NCI-H2196 (cell line): ENCODE measurements at regions not wholly inside any gene's neighbourhood (a gene's known extent, or its start where the extent isn't known, plus 50 kb on each side); places are given as distances from the start of the nearest gene placed in this dataset.

Experiments used
- DNase-seq: peaks from one replicate; lab custom pipeline; 2025; ENCODE audit not compliant: unreplicated experiment; lab: John Stamatoyannopoulos, UW

GRCh38 chr9:108021096-108021710, 531.6 kb upstream of the KLF4 start:
- no peak for DNase-seq

DNA sequence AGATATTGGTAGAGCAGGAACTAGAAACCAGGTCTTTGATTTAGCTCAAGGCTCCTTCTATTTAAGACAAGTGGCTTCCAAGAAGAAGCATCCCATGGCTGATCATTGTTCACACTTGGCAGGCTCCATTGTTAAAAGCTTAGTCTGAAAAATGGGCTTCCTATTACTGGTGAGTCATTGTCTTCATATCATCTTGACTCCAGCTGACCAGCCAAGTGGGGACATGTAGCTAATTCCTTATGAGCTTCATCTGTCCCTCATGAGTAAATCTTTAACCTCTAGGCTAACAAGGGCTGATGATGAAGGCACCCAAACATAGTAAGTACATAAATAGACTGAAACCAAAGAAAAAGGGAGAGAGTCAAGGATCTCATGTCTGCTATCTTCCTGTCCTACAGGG, 530.3 kb upstream of the KLF4 start:
- DNase-seq: no peak

DNA sequence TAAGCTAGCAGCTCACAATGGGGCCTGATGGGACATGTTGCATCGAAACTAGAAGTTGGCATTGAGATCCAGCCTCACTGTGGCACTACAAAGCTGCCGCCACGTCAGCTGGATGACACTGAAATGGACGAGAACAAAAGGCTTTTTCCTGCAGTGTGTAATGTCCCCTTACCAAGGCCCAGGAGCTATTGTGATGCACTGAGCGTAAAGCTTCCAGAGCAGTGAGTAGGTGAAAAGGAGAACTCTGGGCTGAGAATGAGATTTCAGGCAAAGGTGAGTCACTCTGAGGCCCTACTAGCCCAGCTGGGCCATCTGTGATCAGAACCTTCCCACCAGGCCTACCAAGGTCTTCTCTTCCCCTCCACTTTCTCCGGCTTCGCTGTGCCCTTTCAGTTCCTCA, 528.1 kb upstream of the KLF4 start:
- DNase-seq: no peak

GRCh38 chr9:108016446-108016845, 526.9 kb upstream of the KLF4 start:
- no peak for DNase-seq

- no peak for DNase-seq
Measured at GRCh38 chr9:108015690-108016089, 526.1 kb upstream of the KLF4 start.

DNA sequence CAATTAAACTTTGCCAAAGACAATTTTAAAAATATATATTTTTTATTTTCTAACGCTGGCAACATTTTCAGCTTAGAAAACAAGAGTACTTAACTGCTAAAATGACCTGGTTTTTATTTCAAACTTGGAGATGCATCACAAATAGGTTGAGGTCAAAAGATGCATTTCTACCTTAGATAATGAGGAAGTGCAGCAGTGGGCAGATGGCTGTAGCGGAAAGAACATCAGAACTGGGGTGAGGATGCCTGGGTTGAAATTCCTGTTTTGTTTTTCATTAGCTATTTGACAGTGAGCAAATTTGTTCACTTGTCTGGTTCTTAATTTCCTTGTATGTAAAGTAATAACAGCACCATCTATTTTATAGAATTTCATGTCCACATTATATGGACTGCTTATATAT, 524.8 kb upstream of the KLF4 start:
- DNase-seq: no peak

DNA sequence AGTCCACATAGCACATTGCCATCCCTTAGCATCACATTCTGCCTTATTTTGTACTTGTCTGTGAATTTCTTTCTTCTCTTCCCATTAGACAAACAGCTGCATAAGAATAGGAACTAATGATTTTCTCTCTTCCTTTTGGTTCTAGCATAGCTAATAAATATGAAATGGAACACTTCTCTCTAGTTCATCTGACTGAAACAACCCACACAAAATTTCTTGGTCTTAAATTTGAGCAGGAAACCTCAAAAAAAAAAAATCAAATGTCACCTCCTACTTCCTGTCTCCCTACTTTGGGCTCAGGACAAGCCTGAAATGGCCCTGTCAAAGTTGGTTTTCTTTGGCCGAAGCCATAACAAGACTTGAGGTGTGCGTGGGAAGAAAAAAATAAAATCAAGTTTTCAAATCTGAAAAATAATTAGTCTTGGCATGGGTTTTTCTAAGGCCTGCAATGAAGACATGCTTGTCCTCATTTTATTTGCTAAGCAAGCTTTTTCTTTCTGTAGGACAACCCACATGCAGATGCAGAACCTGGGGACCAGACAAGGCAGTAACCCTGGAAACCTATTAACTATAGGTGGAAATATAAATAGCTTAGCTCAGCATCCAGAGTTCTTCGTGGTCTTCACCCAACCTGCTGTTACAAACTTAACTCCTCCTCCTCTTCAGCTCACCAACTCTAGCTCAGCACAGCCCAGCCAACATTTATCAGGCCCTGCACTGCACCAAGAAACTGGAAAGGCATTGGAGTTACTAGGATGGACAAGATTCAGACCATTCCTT, 523.5 kb upstream of the KLF4 start:
- no peak for DNase-seq

- no peak for DNase-seq
Measured at GRCh38 chr9:108012405-108012804, 522.8 kb upstream of the KLF4 start.

DNA sequence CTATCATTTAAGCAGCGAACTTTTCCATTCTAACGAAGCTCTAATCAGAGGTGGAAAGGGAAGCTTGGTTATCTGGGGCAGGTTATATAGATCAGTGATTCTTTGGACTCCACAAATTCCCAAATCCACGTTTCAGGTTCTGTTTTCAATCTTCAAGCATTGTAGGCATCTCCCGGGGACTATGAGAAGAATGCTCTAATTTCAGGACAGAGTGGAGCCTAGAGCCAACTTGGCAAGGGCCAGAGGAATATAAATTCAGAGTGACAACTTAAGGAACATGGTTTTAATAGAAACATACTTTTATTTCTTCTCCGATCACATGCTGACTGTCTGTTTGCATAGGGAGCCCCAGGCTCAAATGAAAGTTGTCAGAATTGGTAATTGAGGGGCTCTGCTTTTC, 514.0 kb upstream of the KLF4 start:
- DNase-seq: no peak

DNA sequence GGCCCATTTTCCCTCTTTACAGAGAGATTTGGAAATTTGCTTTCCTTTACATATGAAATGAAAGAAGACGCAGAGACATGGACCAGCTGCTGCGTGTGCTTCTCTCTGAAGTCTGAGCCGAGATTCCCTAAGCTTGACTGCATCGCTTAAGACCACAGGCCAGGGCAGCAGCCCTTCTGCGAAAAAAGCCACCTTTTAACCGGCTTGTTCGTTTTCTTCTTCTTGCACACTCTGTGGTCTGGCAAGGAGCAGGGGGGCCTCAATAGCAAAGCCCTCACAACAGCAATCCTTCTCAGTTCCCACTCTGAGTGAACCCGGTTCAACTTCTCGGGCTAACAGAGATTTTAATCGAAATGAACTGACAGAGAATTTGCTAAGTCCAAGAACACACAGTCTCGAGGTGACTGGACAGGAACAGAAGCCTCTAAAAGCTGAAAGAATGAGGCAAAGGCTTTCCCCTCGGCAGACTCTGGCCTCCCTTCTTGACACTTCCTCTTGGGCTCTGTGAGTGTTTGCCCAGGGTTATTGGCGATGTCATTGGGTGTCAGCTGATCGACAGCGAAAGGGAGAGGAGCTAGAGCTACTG, 512.9 kb upstream of the KLF4 start:
- DNase-seq: no peak

DNA sequence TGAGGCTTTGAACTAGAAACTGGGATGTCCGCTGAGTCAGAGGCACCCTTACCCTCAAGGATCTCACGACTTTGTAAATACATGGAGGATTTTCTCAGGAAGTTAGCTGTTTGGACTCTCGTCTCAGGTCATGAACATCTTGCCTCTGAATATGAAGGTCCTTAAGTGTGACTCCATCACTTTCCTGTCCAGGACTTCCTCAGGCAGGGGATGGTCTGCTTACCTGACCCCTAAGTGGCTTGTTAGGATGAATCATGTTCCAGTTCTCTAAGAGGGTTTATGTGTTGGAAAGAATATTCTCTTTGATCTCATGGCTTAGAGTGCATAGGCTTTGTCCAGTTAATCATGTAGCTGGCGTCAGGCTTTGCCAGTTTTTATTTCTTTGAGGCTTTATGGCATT, 511.7 kb upstream of the KLF4 start:
- no peak for DNase-seq

DNA sequence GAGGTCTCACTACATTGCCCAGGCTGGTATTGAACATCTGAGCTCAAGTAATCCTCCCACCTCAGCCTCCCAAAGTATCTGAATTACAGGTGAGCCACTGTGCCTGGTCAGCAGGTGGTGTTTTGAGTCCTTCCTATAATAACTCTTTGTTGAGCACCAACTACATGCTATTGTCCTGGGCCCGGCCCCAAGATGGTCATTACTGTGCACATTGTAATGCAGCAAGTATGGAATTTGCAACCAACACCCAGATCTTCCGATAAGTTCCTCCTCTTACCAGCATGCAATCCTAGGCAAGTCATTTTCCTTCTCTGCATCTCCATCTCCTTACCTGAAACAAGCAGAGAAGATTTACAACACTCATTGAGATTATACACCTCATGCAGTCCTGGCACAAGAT, 510.3 kb upstream of the KLF4 start:
- no peak for DNase-seq

- DNase-seq: no peak
Measured at GRCh38 chr9:107999011-107999410, 509.4 kb upstream of the KLF4 start.

DNA sequence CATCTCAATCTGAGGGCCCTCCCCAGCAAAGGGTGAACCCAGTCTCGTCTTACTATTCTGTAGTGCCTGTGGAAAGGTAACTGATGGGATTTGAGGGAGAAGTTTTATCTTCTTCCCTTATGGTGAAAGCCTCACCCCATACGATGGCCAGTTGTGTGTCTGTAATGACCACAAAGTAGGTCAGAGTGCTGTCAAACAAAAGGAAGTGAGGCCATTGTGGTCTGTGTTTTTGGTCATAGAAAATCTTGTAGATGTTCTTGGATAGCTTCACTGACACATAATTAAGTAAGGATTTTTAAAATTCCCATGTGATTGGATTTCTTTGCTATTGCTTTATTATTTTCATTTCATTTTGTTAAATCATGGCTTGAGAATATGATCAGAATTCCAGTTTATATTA, 505.1 kb upstream of the KLF4 start:
- DNase-seq: no peak

GRCh38 chr9:107992271-107992670, 502.7 kb upstream of the KLF4 start:
- no peak for DNase-seq

DNA sequence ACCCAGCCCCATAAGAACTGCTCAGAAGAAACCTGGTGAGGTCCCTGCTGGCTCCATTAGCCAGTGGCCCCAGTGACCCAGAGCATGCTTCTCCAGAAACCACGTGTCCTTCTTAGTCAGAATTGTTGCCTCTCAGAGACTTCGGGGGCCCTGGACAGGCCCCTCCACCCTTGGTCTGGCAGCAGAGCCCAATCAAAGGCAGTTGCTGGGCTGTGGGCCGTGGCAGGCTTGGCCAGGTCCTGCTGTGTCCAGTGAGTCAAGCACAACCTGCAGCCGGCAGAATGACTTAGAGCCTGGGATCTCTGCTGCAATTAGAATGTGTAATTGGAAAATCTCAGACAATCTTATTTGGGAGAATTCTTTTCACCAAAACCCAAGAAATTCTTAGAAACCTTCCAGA, 502.0 kb upstream of the KLF4 start:
- DNase-seq: no peak

DNA sequence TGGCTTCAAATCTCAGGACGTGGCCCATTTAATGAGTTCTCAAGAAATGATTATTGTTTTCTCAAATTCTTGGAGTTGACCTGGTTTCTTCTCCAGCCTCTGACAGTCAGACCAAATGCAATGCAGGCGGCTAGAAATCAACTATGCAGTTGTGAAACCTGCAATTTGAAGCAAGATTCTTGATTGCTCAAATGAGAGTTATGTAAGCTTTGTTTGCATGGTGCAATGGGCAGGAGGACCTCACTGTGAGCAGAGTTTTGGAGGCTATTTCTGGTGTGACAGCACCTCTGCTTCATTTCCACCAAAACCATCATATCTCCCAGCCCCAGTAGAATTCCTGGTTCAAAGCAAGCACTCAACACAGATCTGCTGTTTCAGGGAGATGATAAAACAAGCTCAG, 500.0 kb upstream of the KLF4 start:
- DNase-seq: no peak

GRCh38 chr9:107989099-107989498, 499.5 kb upstream of the KLF4 start:
- DNase-seq: no peak

GRCh38 chr9:107984956-107985355, 495.4 kb upstream of the KLF4 start:
- no peak for DNase-seq

- no peak for DNase-seq
Measured at GRCh38 chr9:107983762-107984161, 494.2 kb upstream of the KLF4 start.

GRCh38 chr9:107983181-107983603, 493.6 kb upstream of the KLF4 start:
- DNase-seq: no peak

DNA sequence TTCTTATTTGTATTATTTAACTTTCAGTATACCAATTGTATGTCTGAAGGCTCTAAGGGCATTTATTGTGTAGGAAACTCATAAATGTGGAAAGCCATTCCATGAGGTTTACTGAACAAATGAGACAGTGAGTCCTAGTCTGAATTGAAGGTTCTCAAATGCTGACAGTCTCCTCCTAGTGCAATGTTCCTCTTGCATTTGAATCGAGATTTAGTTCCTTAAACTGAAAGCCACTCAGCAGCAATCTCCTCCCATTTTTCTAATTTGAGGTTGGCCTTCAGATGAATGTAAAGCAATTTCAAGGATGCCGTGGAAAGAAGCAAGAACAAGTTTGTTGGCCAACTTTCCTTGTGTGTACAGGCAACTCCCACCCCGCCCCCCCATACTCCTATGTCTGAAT, 493.2 kb upstream of the KLF4 start:
- no peak for DNase-seq

DNA sequence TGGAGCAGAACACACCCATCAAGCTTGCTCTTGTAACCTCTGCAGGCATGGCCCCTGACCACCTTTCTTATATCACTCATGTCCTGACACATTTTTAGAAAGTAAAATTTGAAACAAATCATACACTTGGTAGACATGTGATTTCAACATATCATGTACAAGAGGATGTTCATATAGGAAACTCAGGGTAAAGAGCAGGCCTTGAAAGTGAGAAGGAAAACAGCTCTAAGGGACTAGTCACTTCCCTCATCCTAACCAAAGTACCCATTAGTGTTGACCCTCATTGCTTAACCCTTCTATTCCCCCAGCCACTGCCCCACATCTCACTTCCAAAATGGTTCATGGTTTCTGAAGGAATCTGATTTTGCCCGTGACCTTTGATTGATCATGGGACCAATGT, 492.4 kb upstream of the KLF4 start:
- no peak for DNase-seq
